GM23248 (cell line): ENCODE measurements at regions not wholly inside any gene's neighbourhood (a gene's known extent, or its start where the extent isn't known, plus 50 kb on each side); places are given as distances from the start of the nearest gene placed in this dataset.

ENCODE experiments used
- EZH2 ChIP-seq: fragments of 200-600 bp; sonication (generic); IDR thresholded peaks from 2 replicates; pipeline ENCODE4 v1.6.1; 2018; ENCODE audit warnings: antibody characterized with exemption, mild to moderate bottlenecking; ENCODE audit not compliant: insufficient read depth, poor library complexity, severe bottlenecking
- EZH2phosphoT487 ChIP-seq: fragments of 200-600 bp; sonication (generic); IDR thresholded peaks from 2 replicates; pipeline ENCODE4 v1.6.1; 2018; ENCODE audit warnings: antibody characterized with exemption, moderate library complexity, mild to moderate bottlenecking, low read depth; ENCODE audit not compliant: insufficient read depth

DNA sequence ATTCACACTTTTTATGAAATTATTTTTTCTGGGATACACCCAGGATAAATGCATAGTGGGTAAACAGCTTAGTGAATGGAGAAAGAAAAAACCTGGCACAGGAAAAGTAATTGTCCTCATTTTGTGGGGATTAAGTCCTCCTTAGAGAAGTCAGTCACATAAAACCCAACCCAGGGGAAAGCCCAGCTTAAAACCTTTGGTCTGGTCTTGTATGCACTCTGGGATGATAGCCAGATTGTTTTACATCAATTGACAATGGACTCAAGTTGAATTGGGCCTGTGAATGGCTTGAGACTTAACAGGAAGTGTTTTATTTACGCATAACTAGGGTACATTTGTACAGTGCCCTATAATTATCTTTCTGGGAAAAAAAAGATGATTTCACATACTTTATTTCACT lies 561.3 kb upstream of the GRIA3 start:
- TF ChIP-seq EZH2 (no peak), EZH2phosphoT487 (no peak)
